Esophagus muscularis mucosa (tissue), 4 donors: ENCODE measurements at regions not wholly inside any gene's neighbourhood (a gene's known extent, or its start where the extent isn't known, plus 50 kb on each side); places are given as distances from the start of the nearest gene placed in this dataset.

ENCODE experiments used
- CTCF ChIP-seq, 3 experiments: fragments of 200-600 bp in 2 of 3; fragments of 450-650 bp in 1 of 3; sonication (generic) in 2 of 3; IDR thresholded peaks; one replicate each; pipeline ENCODE4 v1.5.1; 2017 to 2019; ENCODE audit warnings: antibody characterized with exemption in 3 of 3, mild to moderate bottlenecking in 2 of 3, moderate library complexity in 1 of 3
- EP300 ChIP-seq: sonication (generic); formaldehyde crosslinking; IDR thresholded peaks from one replicate; pipeline ENCODE4 v1.6.1; 2017; ENCODE audit warnings: antibody characterized with exemption
- POLR2A ChIP-seq: fragments of 450-650 bp; IDR thresholded peaks from one replicate; pipeline ENCODE4 v1.6.1; 2017; ENCODE audit warnings: antibody characterized with exemption, moderate library complexity, mild to moderate bottlenecking, low read depth
- POLR2AphosphoS5 ChIP-seq, 2 donors: sonication (generic); formaldehyde crosslinking; IDR thresholded peaks; one replicate each; pipeline ENCODE4 v1.6.1; 2017; ENCODE audit warnings: antibody characterized with exemption in 2 of 2

DNA sequence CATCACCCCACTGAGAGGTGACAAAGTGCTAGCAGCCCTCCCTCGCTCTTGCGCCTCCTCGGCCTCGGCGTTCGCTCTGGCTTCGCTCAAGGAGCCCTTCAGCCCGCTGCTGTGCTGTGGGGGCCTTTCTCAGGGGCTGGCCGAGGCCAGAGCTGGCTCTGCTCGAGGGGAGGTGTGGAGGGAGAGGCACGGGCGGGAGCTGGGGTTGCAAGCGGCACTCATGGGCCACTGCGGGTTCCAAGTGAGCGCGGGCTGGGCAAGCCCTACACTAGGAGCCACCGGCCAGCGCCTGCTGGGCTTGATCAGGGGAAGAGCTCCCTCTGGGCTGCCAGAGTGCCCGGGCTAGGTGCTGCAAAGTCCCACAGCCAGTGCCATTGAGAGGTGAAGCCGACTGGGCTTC, 964.8 kb upstream of the GJE1 start:
- TF ChIP-seq POLR2A (no peak), CTCF (IDR thresholded peaks at IDR 0.05) (no peak), EP300 (no peak), POLR2AphosphoS5 (IDR thresholded peaks at IDR 0.05) (no peak)
